Hematopoietic multipotent progenitor cell treated with erythropoietin and hydrocortisone succinate and interleukin-3 and kit ligand, for 6 days (in vitro differentiated cells): ENCODE measurements at regions not wholly inside any gene's neighbourhood (a gene's known extent, or its start where the extent isn't known, plus 50 kb on each side); places are given as distances from the start of the nearest gene placed in this dataset.

ENCODE experiments used
- DNase-seq: peaks from one replicate; pipeline ENCODE4 v3.0.0-alpha.2; 2015

DNA sequence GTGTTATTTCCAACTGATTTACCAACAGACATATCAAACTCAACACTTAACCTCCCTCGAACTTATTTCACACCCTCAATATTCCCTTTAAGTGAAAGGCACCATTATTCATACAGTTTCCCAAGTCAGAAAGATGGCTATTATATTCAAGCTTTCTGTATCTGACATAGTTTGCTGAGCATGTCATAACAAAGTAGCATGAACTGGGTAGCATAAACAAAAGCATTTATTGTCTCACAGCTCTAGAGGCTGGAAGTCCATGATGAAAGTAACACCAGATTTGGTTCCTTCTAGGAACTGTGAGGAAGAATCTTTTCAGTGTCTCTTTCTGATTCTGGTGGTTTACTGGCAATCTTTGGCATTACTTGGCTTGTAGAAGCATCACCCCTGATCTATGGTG, 1388.6 kb downstream of the TECRL start:
- DNase-seq, result no peak

DNA sequence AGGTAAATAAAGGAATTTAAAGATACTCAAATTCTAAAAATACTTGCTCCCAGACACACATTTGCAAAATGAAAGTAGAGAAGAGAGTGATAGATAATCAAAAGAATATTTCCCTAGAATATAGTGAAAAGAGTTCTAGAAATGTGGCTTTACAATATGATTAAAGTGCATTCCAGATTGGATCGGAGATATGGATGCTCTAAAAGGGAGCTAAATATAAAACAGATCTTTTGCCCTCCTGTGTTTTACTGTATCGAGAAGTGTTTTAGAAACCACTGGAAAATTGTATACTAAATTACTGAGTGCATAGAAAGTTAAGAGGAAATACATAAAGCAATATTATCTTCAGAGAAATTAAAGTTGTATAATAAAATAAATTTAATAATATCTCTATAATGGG, 1392.0 kb downstream of the TECRL start:
- DNase-seq, result no peak

DNA sequence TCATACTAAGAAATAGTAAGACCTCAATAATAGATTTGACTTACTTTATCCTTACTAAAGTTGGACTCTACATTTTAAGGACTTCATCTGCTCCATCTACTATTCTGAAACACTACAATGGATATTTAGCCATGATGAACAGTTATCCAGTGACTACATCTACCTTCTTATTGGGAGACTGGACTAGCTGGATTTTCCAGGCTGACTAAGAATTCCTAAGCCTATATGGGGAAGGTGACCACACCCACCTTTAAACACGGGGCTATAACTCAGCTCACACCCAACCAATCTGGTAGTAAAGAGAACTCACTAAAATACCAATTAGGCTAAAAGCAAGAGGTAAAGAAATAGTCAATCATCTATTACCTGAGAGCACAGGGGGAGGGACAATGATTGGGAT, 1438.4 kb downstream of the TECRL start:
- DNase-seq, result no peak

DNA sequence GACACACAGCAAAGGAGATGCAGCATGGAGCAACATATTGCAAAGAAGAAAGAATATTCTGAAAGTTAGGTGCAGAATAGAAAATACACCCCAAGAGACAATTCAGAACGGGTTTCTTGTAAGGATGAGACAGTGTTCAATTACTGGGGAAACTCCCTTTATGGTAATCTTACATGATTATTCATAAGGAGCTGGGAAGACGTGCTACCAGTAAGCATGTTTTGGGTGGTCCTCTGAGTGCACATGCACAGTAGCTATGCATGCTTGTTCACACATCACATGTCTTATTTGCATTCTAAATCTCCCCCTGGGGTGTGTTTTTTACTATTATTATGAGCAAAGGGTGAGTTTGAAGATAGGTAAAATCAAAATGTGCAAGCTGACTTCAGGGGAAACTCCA, 1448.8 kb downstream of the TECRL start:
- no peak for DNase-seq

DNA sequence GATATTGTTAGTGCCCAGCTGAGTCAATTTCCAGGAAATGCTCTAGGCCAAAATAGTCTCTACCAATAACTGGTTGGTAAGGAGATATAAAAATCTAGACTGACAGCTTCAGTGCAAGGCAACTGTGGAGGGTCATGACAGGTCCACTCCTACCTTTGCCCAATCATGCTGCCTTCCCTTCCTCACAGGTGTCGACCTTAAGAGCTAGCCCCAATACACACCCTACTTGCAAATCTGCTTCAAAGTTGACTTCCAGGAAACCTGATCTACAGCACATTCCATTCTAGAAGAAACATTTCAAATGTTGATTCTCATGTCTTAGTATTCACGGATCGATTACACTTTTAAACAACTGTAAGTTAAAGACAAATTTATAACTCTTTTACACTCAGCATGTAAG, 1455.5 kb downstream of the TECRL start:
- DNase-seq, result no peak

DNA sequence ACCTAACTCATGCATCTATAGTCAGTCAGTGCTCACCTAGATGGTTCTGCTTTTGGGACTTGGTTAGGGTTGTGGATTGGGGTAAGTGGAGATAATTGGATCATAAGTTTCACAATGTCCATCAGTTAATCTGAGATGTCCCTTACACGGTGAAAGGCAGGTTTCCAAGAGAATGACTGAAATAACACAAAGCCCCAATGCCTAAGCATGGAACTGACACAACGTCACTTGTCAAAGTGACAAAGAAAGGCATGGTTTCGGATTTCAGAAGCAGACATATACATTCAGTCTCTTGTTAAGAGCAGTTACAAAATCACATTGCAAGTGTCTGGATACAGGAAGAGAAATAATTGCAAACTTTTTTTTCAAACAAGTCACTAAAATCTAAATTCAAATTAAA, 1456.9 kb downstream of the TECRL start:
- no peak for DNase-seq

DNA sequence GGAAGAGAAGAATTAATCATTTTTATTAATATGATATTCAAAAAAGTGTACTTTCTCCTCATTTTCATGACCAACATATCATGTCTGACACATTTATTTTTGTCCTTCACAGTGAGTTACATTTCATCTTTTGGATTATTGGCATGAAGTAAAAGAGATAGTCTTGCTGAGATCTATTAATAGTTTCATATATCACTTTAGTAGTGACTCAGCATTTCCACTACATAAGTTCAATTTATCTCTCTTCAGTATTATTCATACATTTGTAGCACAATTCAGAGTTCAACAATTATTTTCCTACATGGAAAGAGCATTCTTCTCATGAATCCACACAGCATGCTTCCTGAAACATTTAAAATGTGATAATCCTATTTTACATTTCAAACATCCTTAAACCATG, 1461.1 kb downstream of the TECRL start:
- DNase-seq, result no peak

DNA sequence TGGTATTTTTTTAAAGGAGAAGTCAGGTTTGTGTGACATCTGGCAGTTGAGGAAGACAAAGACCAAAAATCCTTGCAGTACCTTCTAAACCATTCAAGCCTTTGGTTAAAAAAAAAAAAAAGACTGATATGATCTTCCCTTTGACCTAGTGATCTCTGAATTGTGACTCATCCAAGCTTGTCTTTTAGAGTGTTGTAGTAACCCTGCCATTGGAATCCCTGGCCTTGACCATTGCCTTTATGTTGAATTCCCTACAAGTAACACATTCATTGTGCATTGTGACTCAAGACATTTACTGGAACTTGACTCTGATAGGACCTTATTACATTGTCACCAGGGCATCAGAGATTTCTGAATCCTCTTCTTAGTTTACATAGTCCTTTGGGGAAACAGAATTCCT, 1469.0 kb downstream of the TECRL start:
- DNase-seq, result no peak

DNA sequence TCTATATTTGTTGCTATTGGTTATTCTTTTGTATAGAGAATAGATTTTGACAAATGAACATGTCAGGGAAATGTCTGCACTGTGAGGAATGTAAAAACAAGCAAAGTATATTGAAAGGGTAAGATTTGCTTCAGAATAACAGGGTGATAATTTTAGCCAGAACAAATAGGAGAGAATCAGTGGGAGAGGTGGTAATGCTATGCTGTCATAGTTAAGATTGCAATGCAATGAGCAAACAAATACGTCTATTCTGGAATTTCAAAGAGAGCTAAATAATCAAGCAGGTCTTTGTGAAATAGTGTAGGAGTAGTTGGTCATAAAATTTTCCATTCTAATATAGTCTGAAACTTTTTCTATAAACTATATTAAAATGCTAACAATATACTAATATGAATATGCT, 1478.4 kb downstream of the TECRL start:
- no peak for DNase-seq

DNA sequence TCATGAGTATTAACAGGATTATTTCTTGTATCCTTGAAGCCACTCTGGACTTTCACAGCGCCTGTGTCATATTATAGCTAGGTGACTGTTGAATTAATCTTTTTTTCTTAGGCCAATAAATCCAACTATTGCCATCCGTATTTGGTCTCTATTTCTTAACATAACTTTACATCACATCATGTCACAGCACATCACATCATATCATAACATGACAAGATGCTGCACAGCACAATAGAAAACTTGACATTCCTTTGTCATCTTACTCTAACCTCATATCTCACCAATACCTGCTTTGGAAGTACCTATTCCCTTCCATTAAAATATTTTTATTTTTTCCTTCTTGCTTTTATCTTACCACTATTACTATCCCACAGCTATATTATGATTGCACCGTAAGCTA, 1480.8 kb downstream of the TECRL start:
- no peak for DNase-seq

DNA sequence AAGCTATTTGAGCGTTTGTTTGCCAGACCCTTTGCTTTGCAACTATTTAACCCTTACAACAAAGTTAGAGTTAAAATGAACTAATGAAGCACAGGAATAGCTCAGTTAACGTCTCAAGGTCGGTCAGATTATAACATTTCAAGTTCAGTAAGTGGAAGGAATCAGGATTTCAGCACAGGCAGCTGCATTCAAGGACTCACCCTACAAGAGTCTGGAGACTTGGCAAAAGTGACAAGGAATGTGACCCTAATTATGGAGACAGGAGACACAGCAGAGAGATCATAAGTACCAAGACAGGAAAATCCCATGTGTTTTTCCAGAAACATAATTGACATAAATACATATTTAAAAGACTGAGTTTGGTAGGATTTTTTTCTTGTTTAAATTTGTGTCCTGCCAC, 1481.7 kb downstream of the TECRL start:
- no peak for DNase-seq

DNA sequence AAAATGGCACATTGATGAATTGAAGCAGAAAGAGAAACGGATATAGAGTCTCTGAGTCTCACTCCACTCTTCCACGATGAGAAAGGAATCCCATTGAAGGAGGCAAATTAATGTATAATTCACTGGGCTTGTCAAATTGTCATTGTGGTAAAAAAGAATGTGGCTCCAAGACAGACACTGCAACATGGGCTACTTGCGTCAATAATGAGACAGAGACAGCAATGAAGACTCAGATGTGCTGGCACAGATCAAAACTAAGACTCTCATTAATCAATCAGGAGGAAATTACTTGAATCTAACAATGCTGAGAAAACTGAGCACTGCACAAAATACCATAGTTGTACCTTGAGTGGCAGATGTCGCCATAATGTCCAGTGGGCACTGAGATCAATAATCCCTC, 1485.5 kb downstream of the TECRL start:
- DNase-seq, result no peak

DNA sequence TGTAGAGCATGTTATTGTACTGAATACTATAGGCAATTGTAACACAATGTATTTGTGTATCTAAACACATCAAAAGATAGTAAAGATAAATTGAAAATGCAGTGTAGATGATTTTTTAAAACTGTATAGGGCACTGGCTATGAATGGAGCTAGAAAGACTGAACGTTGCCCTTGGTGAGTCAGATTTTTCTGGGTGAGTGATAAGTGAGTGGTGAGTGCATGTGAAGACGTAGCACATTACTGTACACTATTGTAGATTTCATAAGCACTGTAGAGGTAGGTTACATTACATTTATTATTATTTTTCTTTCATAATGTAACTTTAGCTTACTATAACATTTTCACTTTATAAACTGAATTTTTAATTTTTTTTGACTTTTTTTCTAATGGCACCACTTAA, 1491.6 kb downstream of the TECRL start:
- no peak for DNase-seq

DNA sequence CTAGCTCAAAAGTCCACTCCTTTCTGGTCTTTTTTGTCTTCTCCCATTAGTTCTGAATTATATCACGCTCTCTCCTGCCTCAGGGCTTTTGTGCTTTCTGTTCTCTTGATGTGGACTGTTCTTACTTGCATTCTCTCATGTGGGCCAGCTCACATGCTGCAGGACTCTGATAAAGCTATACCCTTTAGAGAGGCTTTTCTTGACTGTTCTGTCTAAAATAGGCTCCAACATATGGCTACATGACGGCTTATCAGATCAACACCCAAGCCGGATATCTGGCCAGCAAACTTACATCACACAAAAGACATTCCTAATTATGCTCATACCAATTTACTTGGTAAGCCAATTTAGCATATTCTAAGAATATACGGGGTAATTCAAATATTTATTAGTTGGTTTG, 1494.5 kb downstream of the TECRL start:
- DNase-seq, result no peak

DNA sequence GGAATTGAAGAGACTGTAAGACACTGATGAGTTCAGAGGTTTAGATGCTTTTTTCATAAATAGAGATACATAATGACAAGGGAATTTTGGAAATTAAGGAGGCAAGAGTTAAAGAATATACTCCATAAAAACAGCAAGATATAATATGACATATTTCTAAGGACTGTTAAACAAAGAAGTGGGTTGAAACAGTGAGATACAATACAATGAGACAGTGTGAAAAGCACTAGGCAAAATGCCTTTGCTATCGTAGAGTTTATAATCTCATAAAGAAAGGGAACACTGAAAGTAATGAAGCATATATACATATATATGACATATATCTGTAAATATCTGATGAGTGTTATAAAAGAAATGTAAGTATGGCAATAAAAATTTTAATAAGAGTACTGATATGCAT, 1496.2 kb downstream of the TECRL start:
- no peak for DNase-seq

DNA sequence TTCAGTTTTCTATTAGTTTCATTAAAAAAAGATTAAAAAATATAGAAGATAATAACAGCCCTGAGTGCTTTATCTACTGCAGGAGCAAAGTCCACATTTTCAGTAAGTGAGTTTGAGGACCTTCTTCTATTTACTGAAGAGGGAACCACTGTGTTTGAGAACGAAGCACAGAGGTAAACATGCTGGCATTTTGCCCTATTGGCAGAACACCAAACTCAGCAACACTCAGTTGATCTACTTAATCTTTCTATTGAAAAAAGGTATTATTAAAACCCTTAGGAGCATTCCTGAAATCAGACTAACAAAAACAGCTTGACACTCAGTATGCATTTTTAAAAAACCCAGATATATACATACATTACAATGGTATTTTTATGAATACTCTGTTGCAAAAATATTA, 1496.7 kb downstream of the TECRL start:
- no peak for DNase-seq

DNA sequence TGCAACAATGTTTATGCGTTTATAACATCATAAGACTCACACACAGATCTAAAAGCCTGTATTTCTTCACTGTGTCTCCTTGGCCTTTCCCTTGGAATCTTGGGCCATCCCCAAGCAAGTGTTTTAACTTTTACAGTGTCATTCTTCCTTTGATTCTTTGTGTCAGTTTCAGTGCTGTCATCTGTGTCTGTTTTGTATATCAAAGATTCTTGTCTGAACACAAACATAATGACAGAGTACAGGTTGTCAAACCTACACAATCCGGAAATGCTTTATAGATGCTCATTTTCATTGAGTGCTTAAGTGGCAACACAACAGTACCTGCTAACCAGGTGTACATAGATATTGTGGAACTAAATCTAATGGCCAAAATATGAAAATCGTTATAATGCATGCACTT, 1500.0 kb downstream of the TECRL start:
- DNase-seq, result no peak

DNA sequence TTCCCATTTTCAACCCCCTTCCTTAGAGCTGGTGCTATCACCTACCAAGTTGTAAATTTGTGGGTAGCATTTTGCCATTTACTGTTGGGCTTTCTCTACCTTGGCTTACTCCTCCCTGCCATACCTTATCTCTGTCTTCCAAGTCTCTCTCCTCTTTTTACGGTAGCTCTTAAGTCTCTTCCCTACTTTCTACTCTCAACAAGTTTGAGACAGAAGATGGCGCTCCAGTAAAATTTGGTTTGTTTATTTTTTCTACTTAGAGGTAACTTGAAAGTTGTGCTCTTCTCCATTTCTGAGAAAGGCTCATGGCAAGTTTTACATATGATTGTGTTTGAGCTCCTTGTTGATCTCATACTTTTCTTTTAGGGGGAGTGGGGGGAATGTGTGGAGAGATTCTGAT, 1508.1 kb downstream of the TECRL start:
- DNase-seq, result no peak

DNA sequence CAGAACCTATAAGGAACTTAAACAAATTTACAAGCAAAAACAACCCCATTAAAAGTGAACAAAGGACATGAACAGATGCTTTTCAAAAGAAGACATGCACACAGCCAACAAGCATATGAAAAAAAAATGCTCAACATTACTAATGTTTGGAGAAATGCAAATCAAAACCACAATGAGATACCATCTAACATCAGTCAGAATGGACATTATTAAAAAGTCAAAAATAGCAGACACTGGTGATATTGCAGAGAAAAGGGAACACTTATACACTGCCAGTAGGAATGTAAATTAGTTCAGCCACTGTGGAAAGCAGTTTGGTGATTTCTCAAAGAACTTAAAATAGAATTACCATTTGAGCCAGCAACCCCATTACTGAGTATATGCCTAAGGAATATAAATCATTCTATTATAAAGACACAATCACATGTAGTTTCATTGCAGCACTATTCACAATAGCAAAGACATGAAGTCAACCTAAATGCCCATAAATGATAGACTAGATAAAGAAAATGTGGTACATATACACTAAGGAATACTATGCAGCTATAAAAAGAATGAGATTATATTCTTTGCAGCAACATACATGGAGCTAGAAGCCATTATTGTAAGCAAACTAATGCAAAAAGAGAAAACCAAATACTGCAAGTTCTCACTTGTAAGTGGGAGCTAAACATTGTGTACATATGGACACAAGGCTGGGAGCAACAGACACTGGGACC, 1509.4 kb downstream of the TECRL start:
- no peak for DNase-seq

DNA sequence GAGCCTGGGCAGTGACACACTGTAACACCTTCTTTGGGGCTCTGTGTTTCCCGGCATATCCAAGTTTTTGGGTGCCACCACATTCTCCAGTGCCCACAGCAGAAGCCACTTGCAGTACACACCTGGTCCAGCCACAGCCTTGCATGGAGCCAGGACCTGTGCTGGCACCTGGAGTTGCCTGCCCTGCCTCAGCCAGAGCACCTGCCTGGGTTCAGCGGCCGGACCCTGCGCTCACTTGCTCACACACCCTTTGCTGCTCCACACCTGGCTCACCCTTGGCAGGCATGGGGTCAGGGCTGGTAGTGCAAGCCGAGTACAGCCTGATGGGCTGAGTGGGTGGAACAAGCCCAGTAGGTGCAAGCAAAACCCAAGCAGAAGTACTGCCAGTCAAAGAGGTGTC, 1511.1 kb downstream of the TECRL start:
- no peak for DNase-seq

DNA sequence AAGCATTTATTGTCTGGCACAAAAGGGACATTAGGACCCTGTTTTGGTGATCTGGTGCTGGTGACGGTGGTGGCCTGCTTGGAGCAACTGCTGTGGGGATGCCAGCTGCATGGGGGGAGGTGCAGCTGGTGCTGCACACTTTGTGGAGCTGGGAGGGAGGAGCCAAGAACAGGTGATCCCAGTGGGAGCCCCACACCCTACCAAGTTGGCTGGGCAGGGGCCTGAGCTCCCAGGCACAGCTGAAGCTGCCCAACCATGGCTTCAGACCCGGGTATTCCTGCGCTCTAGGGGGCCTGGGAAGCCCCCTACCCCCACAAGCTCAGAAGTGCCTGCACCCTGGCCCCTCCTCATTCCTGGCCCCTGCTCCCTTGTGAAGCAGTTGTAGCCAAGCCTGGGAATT, 1512.5 kb downstream of the TECRL start:
- DNase-seq, result no peak

DNA sequence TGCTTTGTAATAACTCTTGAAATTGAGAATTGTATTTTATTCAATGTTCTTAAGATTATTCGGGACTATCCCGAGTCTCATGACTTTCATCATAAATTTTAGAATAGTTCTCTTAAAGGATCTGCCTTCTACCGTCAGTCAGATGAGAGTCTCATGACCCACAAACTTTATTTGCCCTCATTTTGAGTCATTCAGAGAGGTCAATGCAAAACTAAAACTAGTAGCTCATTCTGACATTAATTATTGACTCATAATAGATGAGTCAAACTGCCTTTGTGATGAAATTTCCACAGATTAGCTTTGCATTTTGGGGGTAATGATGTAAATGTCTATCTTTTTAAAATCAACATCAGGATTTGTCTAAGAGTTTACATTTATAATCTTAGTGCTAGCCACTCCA, 1527.3 kb downstream of the TECRL start:
- no peak for DNase-seq

DNA sequence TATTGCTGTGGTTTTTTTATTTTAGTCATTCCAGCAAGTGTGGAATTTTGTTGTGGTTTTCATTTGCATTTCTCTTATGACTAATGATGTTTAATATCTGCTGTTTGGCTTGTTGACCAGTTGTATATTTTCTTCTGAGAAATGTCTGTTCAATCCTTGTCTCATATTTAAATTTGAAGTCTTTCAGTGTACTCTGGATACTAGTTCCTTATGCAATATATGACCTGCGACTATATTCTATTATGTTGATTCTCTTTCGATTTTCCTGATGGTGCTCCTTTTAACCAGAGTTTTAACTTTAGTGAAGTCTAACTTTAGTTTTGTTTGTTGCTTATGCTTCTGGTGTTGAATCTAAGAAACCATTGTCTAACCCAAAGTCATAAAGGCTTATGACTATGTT, 1528.0 kb downstream of the TECRL start:
- DNase-seq, result no peak

DNA sequence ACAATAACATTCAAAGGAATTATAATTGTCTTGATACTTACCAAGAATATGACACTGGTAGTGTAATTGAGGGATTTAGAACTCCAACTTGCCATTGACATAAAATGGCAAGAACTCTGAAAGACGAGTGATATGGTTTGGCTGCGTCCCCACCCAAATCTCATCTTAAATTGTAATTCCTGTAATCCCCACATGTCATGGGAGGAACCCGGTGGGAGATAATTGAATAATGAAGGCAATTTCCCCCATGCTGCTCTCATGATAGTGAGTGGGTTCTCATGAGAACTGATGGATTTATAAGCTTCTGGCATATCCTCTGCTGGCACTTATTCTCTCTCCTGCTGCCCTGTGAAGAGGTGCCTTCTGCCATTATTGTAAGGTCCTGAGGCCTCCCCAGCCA, 1536.4 kb downstream of the TECRL start:
- no peak for DNase-seq

DNA sequence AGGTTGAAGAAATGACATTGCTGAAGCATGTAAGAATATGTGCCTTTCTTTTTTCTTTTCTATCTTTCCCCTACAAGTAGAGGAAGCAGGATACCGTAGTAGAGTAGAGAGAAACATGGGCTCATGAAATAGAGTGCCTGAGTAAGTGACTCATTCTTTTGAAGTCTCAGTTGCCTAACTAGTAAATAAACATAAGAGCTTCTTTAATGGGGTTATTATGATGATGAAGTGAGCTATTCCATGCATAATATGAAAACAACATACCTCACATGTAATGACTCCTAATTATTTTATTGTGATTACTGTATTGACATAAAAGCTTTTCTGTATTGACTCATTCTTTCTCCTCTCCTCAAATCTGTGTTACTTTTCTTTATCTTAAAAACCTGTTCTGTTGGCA, 1538.2 kb downstream of the TECRL start:
- DNase-seq, result no peak

DNA sequence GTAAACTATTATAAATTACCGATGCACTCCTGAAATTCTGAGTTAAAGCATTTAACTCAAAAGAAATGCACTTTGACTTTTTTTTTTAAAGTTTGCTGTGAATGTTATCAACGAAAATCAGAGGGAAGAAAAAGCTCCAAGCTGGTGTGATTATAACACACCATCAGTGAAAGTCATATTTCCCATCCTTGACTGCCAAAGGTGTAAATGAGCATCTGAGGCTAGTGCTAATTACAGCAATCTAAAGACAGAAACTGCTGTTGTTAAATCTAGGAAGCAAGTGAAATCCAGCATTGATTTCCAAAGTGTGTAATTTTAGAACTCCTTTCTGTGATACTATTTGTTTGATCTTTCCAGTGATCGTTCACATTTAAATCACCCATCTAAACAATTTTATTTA, 1538.8 kb downstream of the TECRL start:
- no peak for DNase-seq
